ENCODE measurements at regions not wholly inside any gene's neighbourhood (a gene's known extent, or its start where the extent isn't known, plus 50 kb on each side); places are given as distances from the start of the nearest gene placed in this dataset.

GRCh38 chr15:46934851-46935250 is 782.5 kb upstream of the SEMA6D start:
- no peak for TF ChIP-seq POLR2A (IDR thresholded peaks at IDR 0.05)
- no peak for TF ChIP-seq CTCF (IDR thresholded peaks at IDR 0.05)

Data from thyroid gland (tissue), 4 donors.